AG10803 (cell line): ENCODE measurements at regions not wholly inside any gene's neighbourhood (a gene's known extent, or its start where the extent isn't known, plus 50 kb on each side); places are given as distances from the start of the nearest gene placed in this dataset.

Experiments
- DNase-seq: peaks from one replicate; pipeline ENCODE4 v3.0.0; 2010; ENCODE audit warnings: low read depth
- H3K4me3 ChIP-seq: 2 replicates; pipeline ENCODE4 v1.5.1; 2011; ENCODE audit warnings: mild to moderate bottlenecking, low read length, control low read depth
- TF ChIP-seq, protein P1 (sequence below): conservative IDR thresholded peaks from 2 replicates; pipeline ENCODE4 v1.5.1; 2011; ENCODE audit warnings: mild to moderate bottlenecking, low read length, control low read depth, inconsistent platforms

DNA sequence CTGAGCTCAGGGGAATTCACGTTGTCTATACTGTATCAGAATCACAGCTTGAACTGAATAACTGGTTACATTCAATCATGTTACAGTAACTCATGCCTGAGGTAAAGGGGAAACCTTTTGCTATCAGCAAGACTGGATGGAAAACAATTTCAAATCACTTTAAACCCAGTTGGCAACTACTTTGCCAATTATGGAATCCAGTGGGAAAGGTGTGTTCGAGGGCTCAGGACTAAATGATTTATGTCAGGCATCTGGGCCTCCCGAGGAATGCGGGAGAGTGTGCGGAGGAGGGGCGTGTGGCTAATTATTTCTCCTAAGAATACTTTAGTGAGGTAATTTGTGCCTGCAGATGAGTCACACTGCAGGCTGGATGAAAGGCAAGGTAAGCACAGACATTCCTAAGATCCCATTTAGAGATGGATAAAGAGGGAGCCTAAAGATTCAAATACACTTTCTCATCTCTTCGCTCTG, 100.1 kb downstream of the HRH4 start:
- TF ChIP-seq, protein P1, sequence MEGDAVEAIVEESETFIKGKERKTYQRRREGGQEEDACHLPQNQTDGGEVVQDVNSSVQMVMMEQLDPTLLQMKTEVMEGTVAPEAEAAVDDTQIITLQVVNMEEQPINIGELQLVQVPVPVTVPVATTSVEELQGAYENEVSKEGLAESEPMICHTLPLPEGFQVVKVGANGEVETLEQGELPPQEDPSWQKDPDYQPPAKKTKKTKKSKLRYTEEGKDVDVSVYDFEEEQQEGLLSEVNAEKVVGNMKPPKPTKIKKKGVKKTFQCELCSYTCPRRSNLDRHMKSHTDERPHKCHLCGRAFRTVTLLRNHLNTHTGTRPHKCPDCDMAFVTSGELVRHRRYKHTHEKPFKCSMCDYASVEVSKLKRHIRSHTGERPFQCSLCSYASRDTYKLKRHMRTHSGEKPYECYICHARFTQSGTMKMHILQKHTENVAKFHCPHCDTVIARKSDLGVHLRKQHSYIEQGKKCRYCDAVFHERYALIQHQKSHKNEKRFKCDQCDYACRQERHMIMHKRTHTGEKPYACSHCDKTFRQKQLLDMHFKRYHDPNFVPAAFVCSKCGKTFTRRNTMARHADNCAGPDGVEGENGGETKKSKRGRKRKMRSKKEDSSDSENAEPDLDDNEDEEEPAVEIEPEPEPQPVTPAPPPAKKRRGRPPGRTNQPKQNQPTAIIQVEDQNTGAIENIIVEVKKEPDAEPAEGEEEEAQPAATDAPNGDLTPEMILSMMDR, result no peak
- H3K4me3 ChIP-seq, result no peak overlapping the region
- no peak for DNase-seq

DNA sequence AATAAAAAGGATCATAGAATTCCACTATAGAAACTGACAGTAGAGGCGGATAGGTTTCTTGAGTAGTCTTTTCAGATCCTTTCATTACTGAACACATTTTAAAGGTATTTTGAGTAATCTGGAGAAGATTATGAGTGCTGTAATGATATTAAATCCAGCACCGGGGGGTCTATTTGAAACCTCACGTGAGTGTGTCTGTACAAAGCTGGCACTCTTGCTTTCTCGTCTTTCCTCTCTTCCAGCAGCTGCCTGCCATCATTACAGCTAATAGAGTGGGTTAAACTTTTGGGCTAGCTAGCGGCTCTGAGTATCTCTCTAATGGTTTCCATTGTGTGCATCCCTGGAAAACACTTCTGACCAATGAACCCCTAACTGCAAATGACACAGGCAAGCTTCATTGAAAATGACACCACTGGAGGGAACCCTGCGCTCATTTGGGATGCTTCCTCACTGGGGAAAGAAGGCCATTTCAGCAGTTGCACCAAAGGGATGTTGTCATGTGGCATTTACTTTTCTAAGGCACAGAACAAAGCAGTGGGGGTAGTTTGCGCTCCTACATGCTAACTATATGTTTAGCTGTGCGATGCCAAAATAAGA, 101.0 kb downstream of the HRH4 start:
- TF ChIP-seq, protein P1, result no peak
- H3K4me3 ChIP-seq, result no peak overlapping the region
- DNase-seq, result no peak

DNA sequence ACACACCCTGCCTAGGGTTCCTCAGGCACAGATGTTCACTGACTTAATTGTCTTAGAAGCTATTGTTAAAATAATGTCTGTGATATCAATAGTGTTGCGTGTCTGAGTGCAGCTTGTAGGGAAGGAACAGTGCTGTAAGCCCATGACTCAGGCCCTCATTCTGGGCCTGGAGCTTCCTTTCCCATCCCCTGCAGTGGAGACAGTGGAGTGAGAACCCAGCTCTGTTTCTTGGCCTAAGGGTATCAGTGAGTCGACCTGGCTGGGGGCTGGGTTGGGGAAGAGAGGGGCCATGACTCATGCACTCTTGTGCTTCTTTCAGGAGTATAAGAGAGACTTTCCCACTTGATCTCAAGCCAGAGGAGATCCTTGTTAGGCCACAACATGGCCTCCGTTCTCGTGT, 106.8 kb downstream of the HRH4 start:
- TF ChIP-seq, protein P1, result no peak
- DNase-seq, result peak; percentile 7
- H3K4me3 ChIP-seq, result no peak overlapping the region

DNA sequence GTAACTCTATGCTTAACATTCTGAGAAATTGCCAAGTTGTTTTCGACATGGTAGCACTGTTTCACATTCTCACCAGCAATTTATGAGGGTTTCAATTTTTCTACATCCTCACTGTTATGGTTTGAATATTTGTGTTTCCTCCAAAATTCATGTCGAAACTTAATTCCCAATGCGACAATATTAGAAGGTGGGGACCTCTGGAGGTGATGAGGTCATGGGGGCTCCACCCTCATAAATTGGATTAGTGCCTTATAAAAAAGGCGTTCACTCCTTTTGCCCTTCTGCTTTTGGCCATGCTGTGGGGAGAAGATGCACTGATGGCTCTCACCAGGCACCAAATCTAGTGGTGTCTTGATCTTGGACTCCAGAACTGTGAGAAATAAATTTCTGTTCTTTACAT, 110.3 kb downstream of the HRH4 start:
- DNase-seq, result no peak
- no peak overlapping the region for H3K4me3 ChIP-seq
- TF ChIP-seq, protein P1, result no peak

DNA sequence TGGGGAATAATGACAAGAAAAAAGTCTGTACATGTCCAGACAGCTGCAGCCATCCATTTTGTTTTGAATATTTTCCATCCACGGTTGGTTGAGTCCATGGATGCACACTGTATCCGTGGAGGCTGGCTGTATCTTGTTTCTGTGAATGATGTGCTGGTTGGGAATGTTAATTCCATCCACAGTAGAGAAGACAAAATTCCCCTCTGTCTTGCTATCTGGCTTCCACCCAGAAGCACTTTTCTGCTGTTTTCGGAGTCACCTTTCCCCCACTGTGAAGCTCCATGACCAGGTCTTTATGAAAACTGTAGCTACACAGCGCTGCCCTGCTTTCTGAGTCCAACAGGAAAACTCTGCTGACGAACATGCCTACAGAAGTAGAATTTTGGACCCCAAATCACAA, 122.3 kb downstream of the HRH4 start:
- TF ChIP-seq, protein P1, result no peak
- DNase-seq, result no peak
- H3K4me3 ChIP-seq, result no peak overlapping the region

DNA sequence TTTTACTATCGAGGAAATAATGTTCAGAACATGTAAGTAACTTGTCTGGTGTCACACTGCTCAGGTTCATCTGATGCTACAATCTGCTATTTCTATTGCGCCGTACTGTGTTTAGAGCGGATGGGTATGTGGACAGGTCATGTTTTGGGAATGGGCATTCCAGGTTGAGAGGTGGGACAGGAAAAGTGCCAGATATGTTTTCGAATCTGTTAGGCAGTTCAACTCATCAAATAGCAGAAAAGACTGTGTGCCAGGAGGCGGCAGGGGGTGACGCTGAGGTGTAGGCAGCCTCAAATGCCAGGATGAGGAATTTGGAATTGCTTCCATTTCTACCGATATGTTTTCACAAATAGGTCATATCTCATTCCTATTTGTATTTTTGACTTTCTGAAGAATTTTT, 123.8 kb downstream of the HRH4 start:
- TF ChIP-seq, protein P1, result no peak
- H3K4me3 ChIP-seq, result no peak overlapping the region
- no peak for DNase-seq

DNA sequence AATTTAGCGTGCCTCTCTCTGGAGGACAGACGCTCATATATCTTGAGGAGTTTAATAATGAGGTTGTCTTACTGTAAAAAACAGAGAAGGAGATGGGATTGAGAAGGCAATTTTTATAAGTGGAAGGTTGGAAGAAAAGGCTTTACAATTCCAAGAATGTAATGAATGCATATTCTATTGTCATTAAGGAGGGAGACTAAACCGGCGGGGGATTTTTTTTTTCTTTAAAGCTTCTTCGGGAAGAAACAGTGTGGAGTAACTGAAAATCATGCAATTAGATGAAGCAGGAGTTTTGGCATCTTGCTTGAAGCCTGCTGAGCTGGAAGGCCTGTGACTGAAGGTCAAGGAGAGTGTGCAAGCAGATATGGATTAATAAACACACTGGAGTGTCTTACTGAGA, 124.4 kb downstream of the HRH4 start:
- TF ChIP-seq, protein P1, result no peak
- no peak overlapping the region for H3K4me3 ChIP-seq
- DNase-seq, result no peak
